ENCODE measurements at regions not wholly inside any gene's neighbourhood (a gene's known extent, or its start where the extent isn't known, plus 50 kb on each side); places are given as distances from the start of the nearest gene placed in this dataset.
"Not testable (repeated sequence)": the region's sequence is repeated elsewhere in the genome, so short reads cannot be mapped to it uniquely, and the experiment has no call there.

DNA sequence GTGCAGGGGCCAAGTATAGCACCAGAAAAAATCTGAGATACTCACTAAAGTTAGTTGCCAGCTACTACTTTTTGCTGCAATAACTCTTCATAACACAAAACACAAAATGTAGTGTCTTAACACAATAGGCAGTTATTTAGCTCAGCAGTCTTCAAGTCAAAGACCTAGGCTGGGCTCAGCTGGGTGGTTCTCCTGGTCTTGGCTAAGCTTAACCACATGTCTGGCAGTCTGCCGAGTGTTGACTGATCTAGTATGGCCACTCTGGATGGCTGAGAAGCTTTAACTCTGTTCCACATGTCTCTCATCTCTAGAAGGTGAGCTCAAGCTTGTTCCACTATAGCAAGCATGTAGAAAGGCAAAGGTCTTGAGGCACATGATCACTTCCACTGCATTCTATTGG, 451.6 kb downstream of the SOX11 start:
- DNase-seq: no peak

DNA sequence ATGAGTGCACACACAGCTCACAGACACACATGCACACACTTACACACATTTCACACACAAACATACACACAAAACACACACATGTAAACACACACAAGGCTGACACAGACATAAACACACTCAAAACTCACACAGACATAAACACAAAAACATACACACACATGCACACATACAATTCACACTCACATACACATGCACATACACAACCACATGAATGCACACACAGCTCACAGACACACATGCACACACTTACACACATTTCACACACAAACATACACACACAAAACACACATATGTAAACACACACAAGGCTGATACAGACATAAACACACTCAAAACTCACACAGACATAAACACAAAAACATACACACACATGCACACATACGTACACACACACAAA, 455.0 kb downstream of the SOX11 start:
- not testable (repeated sequence) for DNase-seq

DNA sequence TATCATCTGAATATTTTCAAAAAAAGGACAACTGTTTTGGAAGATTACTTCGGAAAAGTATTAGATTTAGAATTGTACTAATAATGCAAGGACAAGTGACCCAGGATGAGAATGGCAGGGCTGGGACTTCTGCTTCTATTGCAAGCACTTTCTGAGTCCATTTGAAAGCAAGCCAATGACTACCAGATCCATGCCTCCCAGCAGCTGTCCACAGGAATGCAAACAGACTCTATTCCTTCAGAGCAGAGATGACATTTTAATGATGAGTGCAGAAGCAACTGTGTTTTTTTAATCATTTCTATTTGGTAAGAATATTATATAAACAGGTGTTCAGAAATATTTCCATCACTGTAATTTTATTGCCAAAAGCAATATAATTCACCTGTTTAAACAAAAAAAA, 456.7 kb downstream of the SOX11 start:
- no peak for DNase-seq

- DNase-seq: no peak
These were observed 467.4 kb downstream of the SOX11 start for GRCh38 chr2:6159606-6160005.

DNA sequence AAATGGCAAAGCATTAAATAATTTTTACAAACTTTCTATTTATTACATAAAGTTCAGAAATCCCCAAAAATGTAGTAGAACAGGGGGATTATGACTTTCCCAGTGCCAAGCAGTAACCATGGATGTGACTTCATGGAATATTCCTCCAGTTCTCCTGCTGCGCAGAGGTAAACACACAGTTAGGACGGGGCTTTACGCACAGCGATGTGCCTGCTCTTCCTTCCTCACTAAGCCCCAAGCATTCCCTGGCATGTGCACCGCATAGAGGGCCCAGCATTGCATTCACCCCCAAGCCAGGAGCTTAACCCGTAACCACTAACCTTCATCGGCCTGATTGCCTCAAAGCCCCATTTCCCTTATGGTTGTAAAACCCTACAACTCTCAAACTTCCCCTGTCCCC, 471.7 kb downstream of the SOX11 start:
- DNase-seq: no peak

- no peak for DNase-seq
These were observed 473.0 kb downstream of the SOX11 start for GRCh38 chr2:6164986-6165747.

DNA sequence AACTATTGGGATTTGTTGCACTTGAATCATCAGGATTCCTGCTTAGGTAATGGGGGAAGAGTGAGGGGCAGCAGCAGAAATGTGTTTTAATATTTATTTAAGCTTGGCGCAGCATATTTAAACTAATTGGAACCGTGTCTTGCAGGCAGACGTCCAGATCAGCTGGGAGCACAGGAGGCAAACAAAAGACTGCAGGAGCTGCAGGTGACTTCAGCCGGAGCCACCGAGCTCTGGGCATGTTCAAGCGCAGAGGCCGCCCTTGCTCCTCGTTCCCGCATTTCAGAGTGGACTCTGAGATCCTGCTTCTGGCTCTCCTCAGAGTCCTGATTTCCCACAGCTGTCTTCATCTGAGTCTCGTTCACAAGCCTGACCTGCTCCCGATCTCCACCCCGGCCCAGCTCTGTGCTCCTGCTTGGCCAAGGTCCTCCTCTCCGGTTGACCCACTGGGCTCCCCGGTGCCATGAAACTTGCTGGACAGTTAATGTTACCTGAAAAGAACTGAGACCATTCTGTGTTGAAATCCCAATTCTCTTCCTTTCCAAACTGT, 475.5 kb downstream of the SOX11 start:
- no peak for DNase-seq

GRCh38 chr2:6168485-6168884, 476.3 kb downstream of the SOX11 start:
- no peak for DNase-seq

GRCh38 chr2:6171294-6171693, 479.1 kb downstream of the SOX11 start:
- no peak for DNase-seq

DNA sequence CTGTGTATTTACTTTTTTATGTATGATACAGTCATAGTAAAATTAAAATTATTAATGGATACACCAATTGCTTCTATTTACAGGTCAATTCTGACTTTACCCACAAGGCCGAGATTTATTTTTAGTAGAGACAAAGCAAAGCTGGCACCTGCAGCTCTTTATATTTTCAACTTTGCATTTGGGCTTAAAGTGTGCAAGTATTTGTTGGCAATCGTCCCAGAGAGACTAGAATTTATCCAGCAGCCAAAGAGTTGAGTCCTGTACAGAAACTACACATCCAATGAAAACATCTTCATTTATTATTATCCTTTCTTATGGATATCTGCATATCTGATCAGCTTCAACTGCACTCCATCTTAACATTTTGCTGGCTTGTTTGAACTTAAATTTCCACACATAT, 485.6 kb downstream of the SOX11 start:
- DNase-seq: no peak

- DNase-seq: no peak
These were observed 489.3 kb downstream of the SOX11 start for GRCh38 chr2:6181525-6181924.

DNA sequence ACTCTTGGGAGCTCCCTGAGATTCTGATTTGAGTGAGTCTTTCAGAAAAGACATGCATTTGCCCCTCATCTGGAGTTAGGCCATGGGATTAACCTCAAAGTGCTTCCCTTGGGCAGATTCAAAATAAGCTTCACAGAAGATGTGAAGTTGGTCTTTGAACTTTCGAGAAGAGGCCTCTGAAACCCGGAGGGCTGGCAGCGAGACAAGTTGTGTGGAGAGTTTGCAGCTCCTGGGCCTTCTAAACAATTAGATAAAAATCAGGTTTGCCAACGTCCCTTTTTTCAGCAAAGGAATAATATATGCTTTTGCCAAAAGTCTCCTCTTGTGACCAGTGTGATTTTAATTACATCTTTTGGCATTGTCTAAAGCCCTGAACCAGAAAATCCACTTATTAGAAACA, 489.7 kb downstream of the SOX11 start:
- DNase-seq: no peak

DNA sequence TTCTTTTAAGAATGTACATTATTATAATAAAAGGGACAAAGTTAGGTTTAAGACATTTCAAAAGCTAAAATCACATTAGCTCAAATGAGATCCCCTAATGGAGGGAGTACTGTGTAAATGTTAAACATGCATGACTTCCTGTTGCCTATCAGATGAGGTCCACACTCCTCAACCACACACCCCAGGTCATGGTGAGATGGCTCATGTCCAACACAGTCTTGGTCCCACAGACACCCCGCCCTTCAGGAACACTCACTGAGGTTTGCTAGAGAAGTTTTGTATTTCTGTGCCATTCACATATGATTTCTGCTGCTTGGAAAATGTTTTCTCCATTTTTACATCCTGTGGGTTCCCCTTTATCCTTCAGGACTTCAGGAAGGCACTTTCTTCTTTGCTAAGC, 491.0 kb downstream of the SOX11 start:
- no peak for DNase-seq

DNA sequence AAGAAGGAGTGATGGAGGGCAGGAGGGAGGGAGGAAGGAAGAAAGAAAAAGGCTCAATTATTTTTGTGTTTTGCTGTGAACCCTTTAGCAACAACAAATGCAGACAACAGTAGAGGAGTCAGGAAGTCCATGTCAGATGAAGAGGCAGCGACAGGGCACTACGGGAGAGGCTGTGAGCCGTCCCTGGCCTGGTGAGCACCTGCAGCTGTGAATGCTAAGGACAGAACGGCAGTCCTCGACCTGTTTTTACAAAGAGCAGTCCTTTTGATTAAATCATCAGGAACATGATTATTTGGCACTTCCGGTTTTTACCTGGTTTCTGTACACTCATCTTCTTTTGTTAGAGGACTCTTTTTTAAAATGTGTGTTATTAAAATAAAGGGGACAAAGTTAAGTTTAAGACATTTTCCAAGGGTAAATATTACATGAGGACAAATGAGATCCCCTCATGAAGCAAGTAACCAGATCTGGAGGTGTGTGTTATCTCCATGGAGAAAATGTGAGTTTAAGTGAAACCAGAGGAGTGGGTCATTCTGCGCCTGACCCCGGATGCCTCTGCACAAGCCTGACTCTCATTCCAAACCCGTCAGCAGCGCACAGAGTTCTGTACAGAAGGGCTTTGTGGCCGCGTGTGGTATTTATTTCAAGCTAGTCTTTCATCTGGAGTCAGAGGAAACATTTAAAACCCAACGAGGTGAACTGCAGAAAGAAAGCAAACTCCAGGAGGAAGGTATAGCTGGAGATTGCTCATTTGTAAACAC, 492.5 kb downstream of the SOX11 start:
- DNase-seq: no peak

DNA sequence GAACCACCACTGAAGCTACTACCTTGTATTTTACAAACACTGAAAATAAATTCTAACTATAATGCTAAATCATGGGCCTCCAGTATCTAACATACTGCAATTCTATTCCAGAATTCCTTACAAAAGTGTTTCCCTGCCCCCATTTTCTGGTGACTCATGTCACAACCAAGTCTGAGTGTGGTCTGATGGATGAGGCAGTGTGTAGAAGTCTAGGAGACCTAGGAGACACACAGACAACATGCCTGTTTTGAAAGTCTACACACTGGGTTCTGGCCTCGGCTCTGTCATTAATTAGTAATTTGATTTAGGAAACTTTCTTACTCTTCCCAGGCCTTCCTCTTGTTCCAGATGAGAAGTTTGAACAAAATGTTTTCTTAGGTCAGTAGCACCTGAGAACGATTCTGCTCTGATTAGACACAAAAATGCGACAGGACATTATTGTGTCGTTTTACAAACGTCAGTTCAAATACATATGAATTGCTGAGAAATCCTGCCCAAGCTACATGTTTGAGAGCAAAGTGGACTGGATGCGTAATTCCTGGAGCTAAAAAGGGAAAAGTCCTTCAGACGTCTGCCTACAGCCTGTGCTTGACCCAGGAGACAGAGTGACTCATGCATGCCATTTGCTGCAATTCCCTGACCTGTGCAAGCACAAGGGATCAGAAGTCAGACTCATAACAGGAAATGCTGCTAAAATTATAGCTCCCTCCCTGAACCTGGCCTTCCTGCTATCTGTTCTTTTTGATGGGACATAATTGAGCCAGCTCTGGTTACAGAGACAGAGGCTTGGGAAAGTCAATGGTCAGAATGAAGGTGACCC, 494.4 kb downstream of the SOX11 start:
- DNase-seq: no peak

- no peak for DNase-seq
These were observed 504.3 kb downstream of the SOX11 start for GRCh38 chr2:6196449-6196848.

DNA sequence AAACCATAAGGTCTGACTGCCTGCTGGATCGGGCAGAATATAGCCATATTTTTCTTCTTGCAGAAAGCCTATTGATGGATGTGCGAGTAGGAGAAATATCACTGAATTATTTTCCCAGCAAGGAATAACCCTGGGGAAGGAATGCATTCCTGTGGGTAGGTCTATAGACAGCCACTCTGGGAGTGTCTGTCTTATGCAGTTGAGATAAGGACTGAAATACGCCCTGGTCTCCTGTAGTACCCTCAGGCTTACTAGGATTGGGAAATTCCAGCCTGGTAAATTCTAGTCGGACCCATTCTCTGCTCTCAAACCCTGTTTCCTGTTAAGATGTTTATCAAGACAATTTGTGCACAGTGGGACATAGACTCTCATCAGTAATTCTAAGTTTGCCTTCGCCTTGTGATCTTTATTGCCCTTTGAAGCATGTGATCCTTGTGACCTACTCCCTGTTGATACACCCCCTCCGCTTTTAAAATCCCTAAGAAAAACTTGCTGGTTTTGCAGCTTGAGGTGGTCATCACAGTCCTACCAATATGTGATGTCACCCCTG, 506.3 kb downstream of the SOX11 start:
- DNase-seq: not testable (repeated sequence)

DNA sequence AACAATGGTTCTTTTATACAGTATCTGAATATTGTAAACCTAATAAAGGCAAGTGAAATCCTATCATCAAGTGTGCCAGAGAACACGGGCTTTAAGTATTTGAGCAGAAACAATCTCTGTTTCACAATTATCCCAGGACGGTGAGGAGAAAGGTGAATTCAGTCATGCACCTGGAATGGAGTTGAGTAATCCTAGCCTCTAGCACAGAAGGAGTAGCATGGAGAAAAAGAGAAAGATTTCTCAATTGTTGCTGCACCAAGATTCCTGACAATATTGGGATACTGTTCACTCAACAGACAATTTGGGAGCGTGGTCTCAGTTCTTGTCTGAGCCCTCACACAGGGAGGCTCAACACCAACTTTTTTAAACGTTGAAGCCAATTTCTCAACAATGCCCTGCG, 510.6 kb downstream of the SOX11 start:
- DNase-seq: no peak

- DNase-seq: no peak
These were observed 511.2 kb downstream of the SOX11 start for GRCh38 chr2:6203291-6203959.

- DNase-seq: no peak
These were observed 514.7 kb downstream of the SOX11 start for GRCh38 chr2:6206882-6207281.

GRCh38 chr2:6211236-6211635, 519.1 kb downstream of the SOX11 start:
- DNase-seq: no peak

- no peak for DNase-seq
These were observed 520.3 kb downstream of the SOX11 start for GRCh38 chr2:6212491-6212890.

All from 8988T (cell line).